GM18499 (cell line): ENCODE measurements at regions not wholly inside any gene's neighbourhood (a gene's known extent, or its start where the extent isn't known, plus 50 kb on each side); places are given as distances from the start of the nearest gene placed in this dataset.
A peak's percentile ranks its signal among the peaks of the same experiment; 100 is the strongest.
"Not testable (repeated sequence)": the region's sequence is repeated elsewhere in the genome, so short reads cannot be mapped to it uniquely, and the experiment has no call there.

Source experiments
- ATAC-seq: cut with Tn5 transposase; IDR thresholded peaks from one replicate; pipeline ENCODE4 v1.9.1; 2021; ENCODE audit warnings: moderate number of reproducible peaks; ENCODE audit not compliant: insufficient read depth, unreplicated experiment

GRCh38 chr10:61279400-61279799, 173.8 kb downstream of the TMEM26 start:
- ATAC-seq: peak; percentile 43

- no peak for ATAC-seq
Observed at GRCh38 chr10:61278556-61278955, 174.6 kb downstream of the TMEM26 start.

GRCh38 chr10:61272781-61273180, 180.4 kb downstream of the TMEM26 start:
- ATAC-seq: no peak

- ATAC-seq: no peak
Observed at GRCh38 chr10:61271127-61271780, 181.9 kb downstream of the TMEM26 start.

- no peak for ATAC-seq
Observed at GRCh38 chr10:61263518-61263917, 189.7 kb downstream of the TMEM26 start.

- no peak for ATAC-seq
Observed at GRCh38 chr10:61262486-61263261, 190.5 kb downstream of the TMEM26 start.

GRCh38 chr10:61257956-61258496, 195.2 kb downstream of the TMEM26 start:
- no peak for ATAC-seq

- no peak for ATAC-seq
Observed at GRCh38 chr10:61257136-61257535, 196.0 kb downstream of the TMEM26 start.

GRCh38 chr10:61252326-61252725, 200.9 kb downstream of the TMEM26 start:
- ATAC-seq: not testable (repeated sequence)

- no peak for ATAC-seq
Observed at GRCh38 chr10:61251089-61251488, 202.1 kb downstream of the TMEM26 start.

GRCh38 chr10:61250131-61250530, 203.1 kb downstream of the TMEM26 start:
- no peak for ATAC-seq

GRCh38 chr10:61248013-61248412, 205.2 kb downstream of the TMEM26 start:
- ATAC-seq: no peak

- no peak for ATAC-seq
Observed at GRCh38 chr10:61244261-61244775, 208.9 kb downstream of the TMEM26 start.

GRCh38 chr10:61232780-61233179, 220.4 kb downstream of the TMEM26 start:
- no peak for ATAC-seq

- no peak for ATAC-seq
Observed at GRCh38 chr10:61225939-61226338, 227.2 kb downstream of the TMEM26 start.

- no peak for ATAC-seq
Observed at GRCh38 chr10:61223576-61223975, 229.6 kb downstream of the TMEM26 start.

- ATAC-seq: no peak
Observed at GRCh38 chr10:61219696-61220095, 233.5 kb downstream of the TMEM26 start.

- ATAC-seq: no peak
Observed at GRCh38 chr10:61217851-61218565, 235.2 kb downstream of the TMEM26 start.

- no peak for ATAC-seq
Observed at GRCh38 chr10:61215246-61215645, 237.9 kb downstream of the TMEM26 start.

GRCh38 chr10:61211468-61211867, 241.7 kb downstream of the TMEM26 start:
- ATAC-seq: no peak

GRCh38 chr10:61197057-61197456, 253.1 kb upstream of the RHOBTB1 start:
- ATAC-seq: no peak
